AG09319 (cell line): ENCODE measurements at regions not wholly inside any gene's neighbourhood (a gene's known extent, or its start where the extent isn't known, plus 50 kb on each side); places are given as distances from the start of the nearest gene placed in this dataset.

Source experiments
- DNase-seq: peaks from one replicate; pipeline ENCODE4 v3.0.0-alpha.2; 2010; ENCODE audit warnings: low read depth; ENCODE audit errors: extremely low read depth
- TF ChIP-seq, protein P1 (sequence below): IDR thresholded peaks from 2 replicates; pipeline ENCODE4 v1.5.1; 2011; ENCODE audit warnings: low read depth, mild to moderate bottlenecking, inconsistent platforms, low read length, moderate library complexity

DNA sequence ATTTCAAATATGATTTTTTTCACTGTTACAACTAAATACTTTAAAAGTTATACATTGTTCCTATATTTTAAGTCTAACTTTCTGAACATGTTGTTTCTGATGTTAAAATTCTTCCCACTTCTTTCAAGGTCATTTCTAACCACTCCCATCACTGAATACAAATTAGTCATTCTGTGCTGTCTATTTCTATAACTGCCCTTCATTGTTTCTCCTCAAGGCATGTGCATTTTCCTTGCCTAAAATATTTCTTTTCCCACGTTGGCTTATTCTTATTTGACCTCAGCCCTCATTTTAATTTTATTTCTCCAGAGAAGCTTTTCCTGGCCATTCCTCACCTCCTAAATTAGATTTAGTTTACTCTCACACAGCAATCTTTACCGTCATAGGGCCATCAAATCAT, 198.9 kb upstream of the GULP1 start:
- TF ChIP-seq, protein P1, sequence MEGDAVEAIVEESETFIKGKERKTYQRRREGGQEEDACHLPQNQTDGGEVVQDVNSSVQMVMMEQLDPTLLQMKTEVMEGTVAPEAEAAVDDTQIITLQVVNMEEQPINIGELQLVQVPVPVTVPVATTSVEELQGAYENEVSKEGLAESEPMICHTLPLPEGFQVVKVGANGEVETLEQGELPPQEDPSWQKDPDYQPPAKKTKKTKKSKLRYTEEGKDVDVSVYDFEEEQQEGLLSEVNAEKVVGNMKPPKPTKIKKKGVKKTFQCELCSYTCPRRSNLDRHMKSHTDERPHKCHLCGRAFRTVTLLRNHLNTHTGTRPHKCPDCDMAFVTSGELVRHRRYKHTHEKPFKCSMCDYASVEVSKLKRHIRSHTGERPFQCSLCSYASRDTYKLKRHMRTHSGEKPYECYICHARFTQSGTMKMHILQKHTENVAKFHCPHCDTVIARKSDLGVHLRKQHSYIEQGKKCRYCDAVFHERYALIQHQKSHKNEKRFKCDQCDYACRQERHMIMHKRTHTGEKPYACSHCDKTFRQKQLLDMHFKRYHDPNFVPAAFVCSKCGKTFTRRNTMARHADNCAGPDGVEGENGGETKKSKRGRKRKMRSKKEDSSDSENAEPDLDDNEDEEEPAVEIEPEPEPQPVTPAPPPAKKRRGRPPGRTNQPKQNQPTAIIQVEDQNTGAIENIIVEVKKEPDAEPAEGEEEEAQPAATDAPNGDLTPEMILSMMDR = no peak
- DNase-seq = no peak

DNA sequence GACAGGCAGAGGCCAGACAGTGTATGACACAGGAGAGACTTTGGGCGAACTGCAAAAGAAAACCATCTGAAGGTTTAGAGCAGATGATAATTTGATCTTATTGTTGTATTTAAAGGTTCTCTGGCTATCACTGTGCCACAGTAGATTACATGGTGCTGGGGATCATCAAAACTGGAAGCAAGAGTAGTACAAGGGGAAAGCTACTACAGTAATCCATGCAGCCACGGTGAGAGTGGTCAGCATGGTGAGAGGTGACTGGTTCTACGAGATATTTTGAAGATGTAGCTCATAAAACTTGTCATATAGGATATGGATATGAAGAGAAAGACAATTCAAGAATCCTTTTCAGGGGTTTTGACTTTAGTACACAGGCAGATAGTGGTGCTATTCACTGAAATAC, 194.8 kb upstream of the GULP1 start:
- TF ChIP-seq, protein P1 = no peak
- no peak for DNase-seq

DNA sequence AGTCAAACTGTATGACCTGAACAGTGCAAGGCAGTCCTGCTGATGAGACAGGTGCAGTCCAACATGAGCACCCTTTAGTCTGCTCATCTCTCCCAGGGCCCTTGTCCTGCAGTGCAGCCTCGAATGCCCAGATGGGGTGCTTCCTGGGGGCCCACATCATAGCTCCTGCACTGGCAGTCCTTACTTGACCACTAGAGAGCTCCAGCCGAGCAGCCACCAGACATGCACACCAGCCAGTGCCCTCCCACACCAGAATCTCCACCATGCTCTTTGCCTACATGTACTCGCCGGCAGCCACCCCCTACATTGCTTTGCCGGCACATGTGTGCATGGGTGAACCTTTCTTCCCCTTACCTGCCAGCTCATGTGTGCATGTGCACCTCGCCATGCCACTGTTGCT, 188.8 kb upstream of the GULP1 start:
- DNase-seq = no peak
- TF ChIP-seq, protein P1 = no peak

DNA sequence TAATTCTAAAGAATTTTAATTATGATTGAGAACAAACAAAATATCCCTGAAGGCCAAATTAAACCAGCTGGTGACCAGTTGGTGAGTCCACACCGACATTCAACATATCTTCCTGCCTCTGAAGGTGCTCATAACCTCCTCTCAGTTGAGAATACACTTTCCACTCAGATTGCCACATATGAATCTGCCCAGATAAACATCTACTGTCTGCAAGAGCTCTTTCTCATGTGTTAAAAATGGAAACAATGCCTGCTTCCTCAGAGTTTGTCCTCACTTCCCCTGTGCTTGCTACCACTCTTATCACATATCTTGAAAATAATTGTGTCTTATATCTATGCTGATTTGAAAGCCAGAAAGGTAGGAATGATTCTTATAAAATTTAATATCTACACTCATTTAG, 177.7 kb upstream of the GULP1 start:
- TF ChIP-seq, protein P1 = no peak
- no peak for DNase-seq

DNA sequence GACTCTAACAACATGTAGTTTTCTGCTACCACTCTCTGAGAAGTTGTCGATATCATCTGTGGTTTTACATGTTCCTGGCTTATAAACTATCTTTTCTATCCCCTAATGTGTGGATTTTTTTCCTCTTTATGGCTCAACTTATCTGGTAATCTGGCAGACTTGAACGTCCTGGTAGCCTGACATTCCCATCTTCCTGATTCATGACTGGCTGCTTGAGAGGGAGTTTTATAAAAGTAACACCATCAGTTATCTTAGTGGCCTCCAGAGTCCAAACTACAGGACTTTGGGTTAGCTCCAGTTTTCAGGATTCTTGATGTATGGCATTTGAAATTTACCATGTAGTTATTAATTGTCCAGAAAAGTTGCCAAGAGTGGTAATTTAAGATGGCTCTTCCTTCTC, 174.0 kb upstream of the GULP1 start:
- DNase-seq = no peak
- TF ChIP-seq, protein P1 = no peak

DNA sequence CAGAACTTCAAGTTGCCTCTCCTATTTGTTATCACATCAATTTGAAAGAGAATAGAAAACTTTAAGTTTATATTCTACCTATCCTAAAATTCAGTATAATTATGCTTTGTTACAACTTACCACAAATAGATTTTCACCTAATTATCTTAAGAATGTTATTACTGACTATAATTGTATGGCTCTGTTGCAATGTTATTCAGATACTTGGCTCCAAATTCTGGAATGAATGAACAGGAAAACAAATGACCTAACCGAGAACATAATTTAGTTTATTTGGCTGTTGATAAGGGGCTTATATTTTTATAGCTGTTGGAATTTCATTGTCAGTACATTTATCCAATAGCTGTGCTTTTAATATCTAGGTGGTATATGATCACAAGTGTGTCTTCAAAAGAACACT, 173.2 kb upstream of the GULP1 start:
- DNase-seq = no peak

DNA sequence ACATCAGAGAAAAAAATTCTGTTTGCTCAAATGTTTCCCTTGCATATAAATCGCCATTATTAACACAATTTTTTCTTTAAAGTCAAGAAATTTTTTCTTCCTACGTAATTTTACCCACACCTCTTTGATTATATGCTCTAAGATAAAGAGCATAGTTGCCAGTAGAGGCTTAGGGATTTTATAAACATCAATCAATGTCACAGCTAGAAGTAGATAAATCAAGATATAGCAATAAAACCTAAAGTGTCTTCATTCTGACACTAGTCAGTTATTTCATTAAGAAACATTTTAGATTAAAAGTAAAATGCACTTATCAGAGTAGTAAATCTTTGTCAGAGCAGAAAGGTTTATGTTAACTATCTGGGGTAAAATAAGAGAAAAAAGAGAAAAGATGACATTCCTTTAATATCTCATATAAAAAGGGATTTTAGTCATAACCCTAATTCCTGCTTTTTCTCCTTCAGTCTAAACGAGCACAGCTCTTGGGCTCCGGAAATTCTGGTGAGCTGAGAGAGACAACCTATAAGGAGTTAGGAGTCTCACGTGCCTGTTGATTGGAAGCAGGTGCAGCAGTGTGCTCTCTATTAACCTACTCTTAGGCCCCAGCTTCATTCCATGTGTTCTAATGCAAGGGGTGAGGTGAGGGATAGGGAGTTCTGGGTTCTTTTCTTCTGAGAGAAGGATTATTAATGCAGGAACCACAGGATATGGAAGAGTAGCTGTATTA, 172.4 kb upstream of the GULP1 start:
- TF ChIP-seq, protein P1 = no peak

More for the DNA sequence above, 173.2 kb upstream of the GULP1 start:
- TF ChIP-seq, protein P1 = no peak

More for the DNA sequence above, 172.4 kb upstream of the GULP1 start:
- DNase-seq = no peak
